Panc1 (cell line): ENCODE measurements at regions not wholly inside any gene's neighbourhood (a gene's known extent, or its start where the extent isn't known, plus 50 kb on each side); places are given as distances from the start of the nearest gene placed in this dataset.

ENCODE experiments used
- ATAC-seq: fragments of 200-7000 bp; cut with Tn5 transposase; 2 replicates; pipeline ENCODE4 v1.9.1; 2020; ENCODE audit warnings: mild to moderate bottlenecking, moderate library complexity
- BruUV-seq: library from RNA; stranded (reverse); fragments of 400-500 nt; replicated peaks from 2 replicates; lab custom pipeline; 2021; lab: Mats Ljungman, UMichigan
- CTCF ChIA-PET: fragments of 300-600 bp; sonication (Branson Sonifier 250); formaldehyde crosslinking; loops from one replicate; lab custom pipeline; 2022; ENCODE audit warnings: antibody characterized with exemption; lab: Charles Lee
- POLR2A ChIA-PET: fragments of 300-600 bp; sonication (Branson Sonifier 250); formaldehyde crosslinking; loops from one replicate; lab custom pipeline; 2022; ENCODE audit warnings: antibody characterized with exemption; lab: Charles Lee
- DNase-seq: peaks from one replicate; pipeline ENCODE4 v3.0.0-alpha.2; 2010; ENCODE audit warnings: low read depth, low spot score
- H3K27ac ChIP-seq: 2 replicates; pipeline ENCODE4 v1.5.1; 2011; ENCODE audit warnings: mild to moderate bottlenecking, low read length, inconsistent platforms
- H3K27me3 ChIP-seq: fragments of 200-500 bp; sonication (Bioruptor generic); 2 replicates; pipeline ENCODE4 v1.6.0; 2014; ENCODE audit warnings: low read length, inconsistent platforms; ENCODE audit not compliant: control insufficient read depth, insufficient read depth
- H3K36me3 ChIP-seq: fragments of 200-500 bp; sonication (Bioruptor generic); 2 replicates; pipeline ENCODE4 v1.5.1; 2014; ENCODE audit warnings: inconsistent platforms, mild to moderate bottlenecking, low read length, moderate library complexity; ENCODE audit not compliant: control insufficient read depth, insufficient read depth
- H3K4me1 ChIP-seq: 2 replicates; pipeline ENCODE4 v1.5.1; 2011; ENCODE audit warnings: inconsistent platforms, mild to moderate bottlenecking, low read length, moderate library complexity; ENCODE audit not compliant: control insufficient read depth, insufficient read depth
- H3K4me3 ChIP-seq, 2 experiments: 2 replicates each; pipeline ENCODE4 v1.5.1; 2011 to 2012; ENCODE audit warnings: low read depth in 2 of 2, low read length in 2 of 2, mild to moderate bottlenecking in 2 of 2, inconsistent platforms in 1 of 2, moderate library complexity in 1 of 2
- H3K9me3 ChIP-seq: fragments of 200-500 bp; sonication (Bioruptor generic); 2 replicates; pipeline ENCODE4 v1.5.1; 2014; ENCODE audit warnings: low read depth, mild to moderate bottlenecking, inconsistent platforms, low read length, moderate library complexity; ENCODE audit not compliant: control insufficient read depth, insufficient read depth
- POLR2AphosphoS5 ChIP-seq: IDR thresholded peaks from 2 replicates; pipeline ENCODE4 v1.6.1; 2012; ENCODE audit warnings: mild to moderate bottlenecking, low read depth, low read length, moderate library complexity
- SIN3A ChIP-seq: IDR thresholded peaks from 2 replicates; pipeline ENCODE4 v1.6.1; 2012; ENCODE audit warnings: low read depth, mild to moderate bottlenecking, low read length, moderate library complexity, borderline replicate concordance; ENCODE audit not compliant: insufficient read depth
- TCF7L2 ChIP-seq: IDR thresholded peaks from 2 replicates; pipeline ENCODE4 v1.6.1; 2011; ENCODE audit warnings: mild to moderate bottlenecking, low read depth, low read length, inconsistent platforms
- in situ Hi-C: cut with HindIII; loops from 2 replicates; pipeline ENCODE4 v1.10.0; 2016; ENCODE audit warnings: low sequenced_read_pairs, low pct_unique_long_range_greater_than_20kb
- intact Hi-C: fragments of 100-400 bp; cut with micrococcal nuclease; formaldehyde crosslinking; loops from one replicate; pipeline ENCODE4 v1.10.0; 2022; ENCODE audit not compliant: unreplicated experiment
- TF ChIP-seq, protein P1 (sequence below), 2 experiments: IDR thresholded peaks; 2 replicates each; pipeline ENCODE4 v1.6.1; 2011 to 2012; ENCODE audit warnings: low read depth in 2 of 2, control low read depth in 1 of 2, low read length in 1 of 2, mild to moderate bottlenecking in 1 of 2, moderate library complexity in 1 of 2; ENCODE audit not compliant: insufficient read depth in 1 of 2
- TF ChIP-seq, protein P2 (sequence below): fragments of 450-650 bp; IDR thresholded peaks from 2 replicates; pipeline ENCODE4 v1.5.1; 2017; ENCODE audit warnings: mild to moderate bottlenecking

DNA sequence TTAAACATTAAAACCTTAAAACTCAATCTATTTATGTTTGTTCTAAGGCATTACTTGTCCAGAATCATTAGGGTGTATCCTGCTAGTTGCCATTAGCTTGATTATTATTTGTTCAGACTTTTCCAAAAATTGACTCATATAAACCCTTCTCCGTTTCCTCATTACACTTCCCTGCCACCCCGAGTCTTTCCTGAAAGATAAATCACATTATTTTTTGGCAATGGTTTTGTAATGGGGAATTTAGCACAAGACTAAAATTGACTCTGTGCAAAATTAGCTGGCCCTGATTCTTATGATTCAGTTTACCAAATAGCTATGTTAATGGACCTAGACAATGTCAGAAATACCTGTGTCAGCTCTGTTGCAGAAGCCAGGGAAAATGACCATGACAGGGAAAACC lies 112.2 kb upstream of the NT5C1B start:
- no TSS peak for BruUV-seq
- ChIA-PET CTCF (no interaction called here), POLR2A (no interaction called here)
- H3K27me3 ChIP-seq, result no peaks in the 10 kb centered on the region
- H3K4me3 ChIP-seq, result no peak overlapping the region
- in situ Hi-C loops (no loop called here), intact Hi-C loops (no loop called here)
- no peaks in the 10 kb centered on the region for H3K36me3 ChIP-seq
- H3K9me3 ChIP-seq, result no peaks in the 10 kb centered on the region
- H3K27ac ChIP-seq, result no peak overlapping the region
- TF ChIP-seq SIN3A (no peak), POLR2AphosphoS5 (no peak), TCF7L2 (no peak)
- TF ChIP-seq, protein P1, sequence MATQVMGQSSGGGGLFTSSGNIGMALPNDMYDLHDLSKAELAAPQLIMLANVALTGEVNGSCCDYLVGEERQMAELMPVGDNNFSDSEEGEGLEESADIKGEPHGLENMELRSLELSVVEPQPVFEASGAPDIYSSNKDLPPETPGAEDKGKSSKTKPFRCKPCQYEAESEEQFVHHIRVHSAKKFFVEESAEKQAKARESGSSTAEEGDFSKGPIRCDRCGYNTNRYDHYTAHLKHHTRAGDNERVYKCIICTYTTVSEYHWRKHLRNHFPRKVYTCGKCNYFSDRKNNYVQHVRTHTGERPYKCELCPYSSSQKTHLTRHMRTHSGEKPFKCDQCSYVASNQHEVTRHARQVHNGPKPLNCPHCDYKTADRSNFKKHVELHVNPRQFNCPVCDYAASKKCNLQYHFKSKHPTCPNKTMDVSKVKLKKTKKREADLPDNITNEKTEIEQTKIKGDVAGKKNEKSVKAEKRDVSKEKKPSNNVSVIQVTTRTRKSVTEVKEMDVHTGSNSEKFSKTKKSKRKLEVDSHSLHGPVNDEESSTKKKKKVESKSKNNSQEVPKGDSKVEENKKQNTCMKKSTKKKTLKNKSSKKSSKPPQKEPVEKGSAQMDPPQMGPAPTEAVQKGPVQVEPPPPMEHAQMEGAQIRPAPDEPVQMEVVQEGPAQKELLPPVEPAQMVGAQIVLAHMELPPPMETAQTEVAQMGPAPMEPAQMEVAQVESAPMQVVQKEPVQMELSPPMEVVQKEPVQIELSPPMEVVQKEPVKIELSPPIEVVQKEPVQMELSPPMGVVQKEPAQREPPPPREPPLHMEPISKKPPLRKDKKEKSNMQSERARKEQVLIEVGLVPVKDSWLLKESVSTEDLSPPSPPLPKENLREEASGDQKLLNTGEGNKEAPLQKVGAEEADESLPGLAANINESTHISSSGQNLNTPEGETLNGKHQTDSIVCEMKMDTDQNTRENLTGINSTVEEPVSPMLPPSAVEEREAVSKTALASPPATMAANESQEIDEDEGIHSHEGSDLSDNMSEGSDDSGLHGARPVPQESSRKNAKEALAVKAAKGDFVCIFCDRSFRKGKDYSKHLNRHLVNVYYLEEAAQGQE (IDR thresholded peaks at IDR 0.05; ENCODE audit: insufficient read depth in 1 of 2, low read depth in 2 of 2, low read length in 1 of 2), result no peak
- TF ChIP-seq, protein P2, sequence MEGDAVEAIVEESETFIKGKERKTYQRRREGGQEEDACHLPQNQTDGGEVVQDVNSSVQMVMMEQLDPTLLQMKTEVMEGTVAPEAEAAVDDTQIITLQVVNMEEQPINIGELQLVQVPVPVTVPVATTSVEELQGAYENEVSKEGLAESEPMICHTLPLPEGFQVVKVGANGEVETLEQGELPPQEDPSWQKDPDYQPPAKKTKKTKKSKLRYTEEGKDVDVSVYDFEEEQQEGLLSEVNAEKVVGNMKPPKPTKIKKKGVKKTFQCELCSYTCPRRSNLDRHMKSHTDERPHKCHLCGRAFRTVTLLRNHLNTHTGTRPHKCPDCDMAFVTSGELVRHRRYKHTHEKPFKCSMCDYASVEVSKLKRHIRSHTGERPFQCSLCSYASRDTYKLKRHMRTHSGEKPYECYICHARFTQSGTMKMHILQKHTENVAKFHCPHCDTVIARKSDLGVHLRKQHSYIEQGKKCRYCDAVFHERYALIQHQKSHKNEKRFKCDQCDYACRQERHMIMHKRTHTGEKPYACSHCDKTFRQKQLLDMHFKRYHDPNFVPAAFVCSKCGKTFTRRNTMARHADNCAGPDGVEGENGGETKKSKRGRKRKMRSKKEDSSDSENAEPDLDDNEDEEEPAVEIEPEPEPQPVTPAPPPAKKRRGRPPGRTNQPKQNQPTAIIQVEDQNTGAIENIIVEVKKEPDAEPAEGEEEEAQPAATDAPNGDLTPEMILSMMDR, result no peak
- H3K4me1 ChIP-seq, result no peaks in the 10 kb centered on the region
- ATAC-seq, result no peak
- no peak for DNase-seq

DNA sequence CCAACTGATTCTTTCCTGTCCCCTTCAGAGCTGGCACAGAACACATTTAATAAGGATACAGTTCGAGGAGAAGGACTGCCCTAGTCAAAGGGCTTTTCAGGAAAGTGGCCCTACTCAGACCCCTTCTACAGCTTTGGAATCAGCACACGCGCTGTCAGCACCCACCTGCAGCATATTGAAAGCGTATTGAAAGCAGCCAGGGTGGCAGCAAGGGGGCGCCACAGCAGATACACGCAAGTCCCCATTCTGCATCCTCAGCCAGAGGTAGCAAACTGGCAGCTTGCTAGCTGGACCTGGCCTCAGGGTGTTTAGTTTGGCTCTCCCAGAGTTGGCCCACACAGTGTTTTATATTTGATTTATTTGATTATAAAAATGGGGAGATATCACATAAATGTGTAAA lies 101.0 kb upstream of the NT5C1B start:
- BruUV-seq, result no TSS peak
- Histone ChIP-seq H3K27me3 (no peaks in the 10 kb centered on the region), H3K36me3 (no peaks in the 10 kb centered on the region), H3K9me3 (no peaks in the 10 kb centered on the region), H3K4me1 (no peaks in the 10 kb centered on the region), H3K27ac (no peak overlapping the region), H3K4me3 (no peak overlapping the region)
- intact Hi-C loops, result no loop called here
- ChIA-PET POLR2A (no interaction called here), CTCF (no interaction called here)
- DNase-seq, result no peak
- in situ Hi-C loops, result no loop called here
- TF ChIP-seq, protein P1 (IDR thresholded peaks at IDR 0.05; ENCODE audit: insufficient read depth in 1 of 2, low read depth in 2 of 2, low read length in 1 of 2), result no peak
- TF ChIP-seq, protein P2, result peak; percentile 15; the same call in 1 of the 2 replicates
- ATAC-seq, result no peak
